Umbilical cord (tissue), 1 donor: ENCODE measurements at regions not wholly inside any gene's neighbourhood (a gene's known extent, or its start where the extent isn't known, plus 50 kb on each side); places are given as distances from the start of the nearest gene placed in this dataset.
A peak's percentile ranks its signal among the peaks of the same experiment; 100 is the strongest.
"Not testable (repeated sequence)": the region's sequence is repeated elsewhere in the genome, so short reads cannot be mapped to it uniquely, and the experiment has no call there.

Experiments used
- DNase-seq: peaks from one replicate; pipeline ENCODE4 v3.0.0-alpha.2; 2015; ENCODE audit warnings: low spot score

GRCh38 chr16:54879681-54880080 lies 51.0 kb upstream of the IRX5 start:
- DNase-seq: no peak

- DNase-seq: no peak
Observed at GRCh38 chr16:54878301-54878700, 52.4 kb upstream of the IRX5 start.

- DNase-seq: no peak
Observed at GRCh38 chr16:54875443-54875842, 55.2 kb upstream of the IRX5 start.

GRCh38 chr16:54873716-54874373 lies 56.8 kb upstream of the IRX5 start:
- DNase-seq: not testable (repeated sequence)

GRCh38 chr16:54873071-54873470 lies 57.6 kb upstream of the IRX5 start:
- DNase-seq: no peak

- no peak for DNase-seq
Observed at GRCh38 chr16:54870151-54870550, 60.5 kb upstream of the IRX5 start.

- DNase-seq: no peak
Observed at GRCh38 chr16:54867302-54867832, 63.3 kb upstream of the IRX5 start.

- DNase-seq: no peak
Observed at GRCh38 chr16:54862529-54862928, 68.1 kb upstream of the IRX5 start.

- no peak for DNase-seq
Observed at GRCh38 chr16:54856871-54857270, 73.8 kb upstream of the IRX5 start.

GRCh38 chr16:54847609-54848008 lies 83.1 kb upstream of the IRX5 start:
- DNase-seq: no peak

- DNase-seq: peak; percentile 78
Observed at GRCh38 chr16:54847207-54847606, 83.5 kb upstream of the IRX5 start.

- peak; percentile 56 for DNase-seq
Observed at GRCh38 chr16:54846766-54847165, 83.9 kb upstream of the IRX5 start.

GRCh38 chr16:54843424-54843750 lies 87.3 kb upstream of the IRX5 start:
- DNase-seq: no peak

- no peak for DNase-seq
Observed at GRCh38 chr16:54842743-54843423, 87.8 kb upstream of the IRX5 start.

GRCh38 chr16:54829691-54830090 lies 101.0 kb upstream of the IRX5 start:
- no peak for DNase-seq

GRCh38 chr16:54822892-54823291 lies 107.8 kb upstream of the IRX5 start:
- no peak for DNase-seq

- peak; percentile 58 for DNase-seq
Observed at GRCh38 chr16:54822492-54822891, 108.2 kb upstream of the IRX5 start.

GRCh38 chr16:54821731-54822130 lies 108.9 kb upstream of the IRX5 start:
- no peak for DNase-seq

GRCh38 chr16:54817940-54818574 lies 112.6 kb upstream of the IRX5 start:
- no peak for DNase-seq

- DNase-seq: no peak
Observed at GRCh38 chr16:54817432-54817831, 113.2 kb upstream of the IRX5 start.

GRCh38 chr16:54816471-54816870 lies 114.2 kb upstream of the IRX5 start:
- no peak for DNase-seq

GRCh38 chr16:54815177-54815576 lies 115.5 kb upstream of the IRX5 start:
- no peak for DNase-seq

GRCh38 chr16:54813778-54814177 lies 116.9 kb upstream of the IRX5 start:
- no peak for DNase-seq
